HUES48 (cell line): ENCODE measurements at regions not wholly inside any gene's neighbourhood (a gene's known extent, or its start where the extent isn't known, plus 50 kb on each side); places are given as distances from the start of the nearest gene placed in this dataset.
"Not testable (repeated sequence)": the region's sequence is repeated elsewhere in the genome, so short reads cannot be mapped to it uniquely, and the experiment has no call there.

ENCODE experiments used
- H3K27ac ChIP-seq: one replicate; pipeline ENCODE4 v1.7.0; 2013; ENCODE audit warnings: low read depth, low read length, inconsistent platforms
- H3K27me3 ChIP-seq: 2 replicates; pipeline ENCODE4 v1.6.1; 2013; ENCODE audit warnings: mild to moderate bottlenecking, low read length; ENCODE audit not compliant: control insufficient read depth, insufficient read depth
- H3K36me3 ChIP-seq: 2 replicates; pipeline ENCODE4 v1.6.1; 2013; ENCODE audit warnings: low read length; ENCODE audit not compliant: control insufficient read depth, insufficient read depth
- H3K4me1 ChIP-seq: 2 replicates; pipeline ENCODE4 v1.6.1; 2013; ENCODE audit warnings: mild to moderate bottlenecking, low read length; ENCODE audit not compliant: control insufficient read depth, insufficient read depth
- H3K4me3 ChIP-seq: 2 replicates; pipeline ENCODE4 v1.5.1; 2013; ENCODE audit warnings: mild to moderate bottlenecking, low read depth, low read length
- H3K9ac ChIP-seq: 2 replicates; pipeline ENCODE4 v1.6.1; 2013; ENCODE audit warnings: mild to moderate bottlenecking, low read depth, low read length, moderate library complexity
- H3K9me3 ChIP-seq: 2 replicates; pipeline ENCODE4 v1.6.1; 2013; ENCODE audit warnings: low read length; ENCODE audit not compliant: control insufficient read depth, insufficient read depth

DNA sequence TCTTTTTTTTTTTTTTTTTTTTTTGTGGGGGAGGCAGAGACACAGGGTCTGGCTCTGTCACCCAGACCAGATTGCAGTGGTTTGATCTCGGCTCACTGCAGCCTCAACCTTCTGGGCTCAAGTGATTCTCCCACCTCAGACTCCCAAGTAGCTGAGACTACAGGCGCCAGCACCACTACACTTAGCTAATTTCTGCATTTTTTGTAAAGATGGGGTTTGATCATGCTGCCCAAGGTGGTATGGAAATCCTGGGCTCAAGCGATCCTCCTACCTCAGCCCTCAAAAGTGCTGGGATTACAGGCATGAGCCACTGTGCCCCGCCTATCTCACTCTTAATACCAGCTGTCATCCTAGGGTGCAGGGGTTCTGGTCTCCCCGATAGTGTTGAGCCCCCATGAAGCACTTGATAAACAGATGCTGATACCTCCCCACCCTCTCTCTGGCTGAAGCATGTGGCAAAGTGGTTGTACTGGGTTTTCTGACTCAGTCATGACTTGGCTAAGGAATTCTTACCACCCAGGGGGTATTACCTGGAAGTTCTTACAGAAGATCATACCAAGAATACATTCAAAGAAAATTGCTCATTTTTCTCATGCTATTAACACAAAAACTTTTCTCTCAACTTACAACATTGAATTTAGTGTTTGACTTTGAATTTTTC lies 110.2 kb upstream of the DAPK1 start:
- H3K9ac ChIP-seq, result no peak overlapping the region
- H3K27ac ChIP-seq, result no peak overlapping the region
- H3K4me1 ChIP-seq, result peaks cover 18% of the 10 kb centered on the region
- no peaks in the 10 kb centered on the region for H3K27me3 ChIP-seq
- no peak overlapping the region for H3K4me3 ChIP-seq
- H3K36me3 ChIP-seq, result no peaks in the 10 kb centered on the region
- H3K9me3 ChIP-seq, result no peaks in the 10 kb centered on the region

DNA sequence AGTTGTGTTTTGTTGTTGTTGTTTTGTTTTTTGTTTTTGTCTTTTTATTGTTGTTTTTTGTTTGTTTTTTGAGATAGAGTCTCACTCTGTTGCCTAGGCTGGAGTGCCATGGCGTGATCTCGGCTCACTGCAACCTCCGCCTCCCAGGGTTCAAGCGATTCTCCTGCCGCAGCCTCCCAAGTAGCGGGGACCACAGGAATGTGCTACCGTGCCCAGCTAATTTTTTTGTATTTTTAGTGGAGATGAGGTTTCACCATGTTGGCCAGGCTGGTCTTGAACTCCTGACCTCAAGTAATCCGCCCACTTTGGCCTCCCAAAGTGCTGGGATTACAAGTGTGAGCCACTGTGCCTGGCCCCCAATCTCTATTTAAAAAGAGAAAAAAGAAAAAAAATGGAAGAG lies 109.0 kb upstream of the DAPK1 start:
- peaks cover 23% of the 10 kb centered on the region for H3K4me1 ChIP-seq
- H3K9ac ChIP-seq, result not testable (repeated sequence)

DNA sequence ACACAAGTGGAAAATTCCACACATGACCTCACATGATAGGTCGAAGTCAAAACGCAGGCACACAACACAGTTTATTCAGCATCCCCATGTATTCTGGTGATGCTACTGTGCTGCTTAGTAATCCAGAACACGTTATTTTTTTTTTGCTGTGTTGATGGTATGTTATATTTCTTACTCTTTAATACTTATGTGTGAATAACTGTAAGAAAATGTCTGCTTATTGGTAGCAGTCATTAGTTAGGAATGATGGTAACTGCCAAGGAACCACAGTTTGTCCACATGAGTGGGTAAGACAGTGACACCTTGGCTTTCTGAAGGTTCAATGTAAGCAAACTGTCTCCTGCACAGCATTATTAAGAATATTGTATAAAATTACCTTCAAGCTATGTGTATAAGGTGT lies 107.7 kb upstream of the DAPK1 start:
- H3K9ac ChIP-seq, result no peak overlapping the region
- no peaks in the 10 kb centered on the region for H3K9me3 ChIP-seq
- H3K4me3 ChIP-seq, result no peak overlapping the region
- no peak overlapping the region for H3K27ac ChIP-seq
- H3K27me3 ChIP-seq, result no peaks in the 10 kb centered on the region
- no peaks in the 10 kb centered on the region for H3K36me3 ChIP-seq
- H3K4me1 ChIP-seq, result peaks cover 22% of the 10 kb centered on the region

More for the DNA sequence above, 109.0 kb upstream of the DAPK1 start:
- H3K36me3 ChIP-seq, H3K27me3 ChIP-seq, H3K4me3 ChIP-seq, H3K9me3 ChIP-seq, H3K27ac ChIP-seq: not testable (repeated sequence)

DNA sequence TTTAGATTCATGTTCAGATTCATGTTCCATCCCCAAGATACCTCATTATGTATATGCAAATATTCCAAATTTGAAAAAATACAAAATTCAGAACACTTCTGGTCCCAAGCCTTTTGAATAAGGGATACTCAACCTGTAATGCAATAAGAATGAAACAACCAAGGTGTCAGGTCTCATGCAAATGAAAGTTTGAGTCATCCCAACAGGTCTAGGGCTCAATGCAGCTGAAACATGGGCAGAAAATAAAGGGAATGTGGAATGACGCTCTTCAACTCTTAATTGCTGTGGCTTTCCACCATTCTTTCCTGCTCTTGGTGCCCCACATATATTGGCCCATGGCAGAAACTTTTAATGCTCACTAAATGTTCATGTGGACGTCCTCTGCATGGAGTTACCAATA lies 107.3 kb upstream of the DAPK1 start:
- Histone ChIP-seq H3K27me3 (no peaks in the 10 kb centered on the region), H3K4me3 (no peak overlapping the region), H3K9me3 (no peaks in the 10 kb centered on the region), H3K36me3 (no peaks in the 10 kb centered on the region), H3K9ac (no peak overlapping the region), H3K27ac (no peak overlapping the region), H3K4me1 (peaks cover 21% of the 10 kb centered on the region)

DNA sequence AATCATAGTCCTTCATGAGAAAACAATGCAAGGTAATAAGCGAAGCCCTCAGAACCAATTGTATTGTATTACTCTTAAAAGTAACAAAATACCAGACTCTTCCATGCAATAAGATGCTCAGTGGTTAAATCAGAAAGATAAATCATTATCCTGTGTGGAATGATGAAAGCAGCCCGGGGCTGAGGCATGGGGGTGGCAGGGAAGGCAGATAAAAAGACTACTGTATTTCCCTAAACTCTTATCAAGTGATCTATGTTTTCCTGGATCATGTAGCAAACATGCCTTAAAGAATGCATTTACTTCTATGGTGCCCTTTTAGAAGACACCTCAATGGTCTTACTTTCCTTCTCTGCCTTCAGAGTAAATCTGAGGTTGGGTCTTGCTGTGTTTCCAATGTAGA lies 105.6 kb upstream of the DAPK1 start:
- H3K27ac ChIP-seq, result no peak overlapping the region
- peaks cover 24% of the 10 kb centered on the region for H3K4me1 ChIP-seq

DNA sequence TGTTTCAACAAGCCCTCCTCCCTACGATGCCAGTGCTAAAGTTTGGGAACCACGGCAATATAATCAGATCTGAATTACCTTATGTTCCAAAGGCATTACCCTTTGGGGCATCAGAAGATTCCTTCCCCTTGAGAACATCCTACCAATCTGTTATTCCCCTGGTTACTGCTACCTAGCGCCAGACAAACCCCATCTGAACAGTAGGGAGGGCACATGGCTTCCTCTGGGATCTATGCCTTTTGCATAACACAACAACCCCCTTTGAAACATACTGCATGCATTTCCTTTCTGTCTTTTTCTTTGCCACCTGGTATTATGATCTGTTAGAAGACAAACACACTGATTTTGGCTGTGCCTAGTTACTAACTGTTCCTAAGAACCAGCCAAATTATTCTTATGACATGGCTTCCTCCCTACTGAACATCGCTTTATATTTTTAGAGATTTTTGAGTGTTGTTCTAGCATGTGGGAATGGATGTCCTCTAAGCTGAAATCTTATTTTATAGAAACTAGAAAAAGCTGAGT lies 103.9 kb upstream of the DAPK1 start:
- no peaks in the 10 kb centered on the region for H3K36me3 ChIP-seq
- H3K9me3 ChIP-seq, result no peaks in the 10 kb centered on the region
- H3K9ac ChIP-seq, result no peak overlapping the region
- H3K27me3 ChIP-seq, result no peaks in the 10 kb centered on the region
- no peak overlapping the region for H3K4me3 ChIP-seq
- peaks cover 26% of the 10 kb centered on the region for H3K4me1 ChIP-seq
- H3K27ac ChIP-seq, result no peak overlapping the region

More for the DNA sequence above, 105.6 kb upstream of the DAPK1 start:
- Histone ChIP-seq H3K36me3 (no peaks in the 10 kb centered on the region), H3K9me3 (no peaks in the 10 kb centered on the region), H3K27me3 (no peaks in the 10 kb centered on the region), H3K4me3 (no peak overlapping the region), H3K9ac (no peak overlapping the region)

DNA sequence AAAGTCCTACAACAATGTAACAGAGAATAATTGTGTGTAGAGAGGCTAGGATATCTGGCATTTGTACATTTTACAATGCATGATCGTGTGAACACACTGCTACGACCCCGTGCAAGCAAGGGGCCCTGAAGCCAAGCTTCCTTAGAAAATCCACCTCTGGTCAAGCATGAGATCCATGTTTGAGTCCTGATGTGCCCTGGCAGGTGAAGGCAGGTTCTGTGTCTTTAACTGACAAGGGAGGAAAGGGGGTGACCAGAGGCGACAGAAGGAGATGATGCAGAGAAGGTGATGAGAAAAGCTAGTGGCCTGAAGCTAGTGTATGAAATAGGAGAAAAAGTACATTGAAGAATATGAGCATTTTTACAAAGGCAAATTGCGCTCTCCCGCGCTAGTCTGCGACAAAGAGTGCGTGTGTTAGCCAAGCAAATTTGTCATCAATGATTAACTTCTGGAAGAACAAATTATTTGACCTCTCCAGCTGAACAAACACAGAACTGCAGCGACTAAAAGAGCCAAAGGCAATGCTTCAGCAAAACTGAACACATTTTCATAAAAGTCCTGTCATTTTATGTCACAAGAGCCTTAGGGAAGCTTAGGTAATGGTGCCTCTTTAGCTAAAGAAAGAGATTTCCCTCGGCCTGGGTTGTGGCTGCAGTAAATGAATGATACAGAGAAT lies 101.7 kb upstream of the DAPK1 start:
- Histone ChIP-seq H3K27me3 (no peaks in the 10 kb centered on the region), H3K4me3 (no peak overlapping the region), H3K36me3 (no peaks in the 10 kb centered on the region), H3K9me3 (no peaks in the 10 kb centered on the region), H3K9ac (no peak overlapping the region), H3K27ac (no peak overlapping the region), H3K4me1 (peaks cover 25% of the 10 kb centered on the region)

DNA sequence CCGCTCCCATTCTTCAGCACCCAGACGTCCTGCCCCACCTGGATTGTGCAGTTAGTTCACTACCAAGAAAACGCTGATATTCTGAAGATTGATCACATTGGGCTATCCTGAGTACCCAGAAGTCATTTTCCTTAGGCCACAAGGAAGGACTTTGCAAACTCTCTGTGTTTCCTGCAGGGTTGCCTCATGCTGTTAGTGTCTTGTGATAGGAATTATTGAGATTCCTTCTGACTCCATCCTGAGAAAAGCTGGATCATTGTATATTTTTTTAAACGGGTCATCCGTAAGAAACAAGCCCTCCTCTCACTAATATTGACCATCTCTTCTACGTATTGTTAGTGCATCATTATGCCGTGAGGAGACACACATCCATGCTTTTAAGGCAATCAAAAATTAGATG lies 96.0 kb upstream of the DAPK1 start:
- H3K36me3 ChIP-seq, result no peaks in the 10 kb centered on the region
- H3K4me3 ChIP-seq, result no peak overlapping the region
- H3K4me1 ChIP-seq, result peaks cover 52% of the 10 kb centered on the region
- no peak overlapping the region for H3K9ac ChIP-seq
- no peak overlapping the region for H3K27ac ChIP-seq
- no peaks in the 10 kb centered on the region for H3K27me3 ChIP-seq
- no peaks in the 10 kb centered on the region for H3K9me3 ChIP-seq

DNA sequence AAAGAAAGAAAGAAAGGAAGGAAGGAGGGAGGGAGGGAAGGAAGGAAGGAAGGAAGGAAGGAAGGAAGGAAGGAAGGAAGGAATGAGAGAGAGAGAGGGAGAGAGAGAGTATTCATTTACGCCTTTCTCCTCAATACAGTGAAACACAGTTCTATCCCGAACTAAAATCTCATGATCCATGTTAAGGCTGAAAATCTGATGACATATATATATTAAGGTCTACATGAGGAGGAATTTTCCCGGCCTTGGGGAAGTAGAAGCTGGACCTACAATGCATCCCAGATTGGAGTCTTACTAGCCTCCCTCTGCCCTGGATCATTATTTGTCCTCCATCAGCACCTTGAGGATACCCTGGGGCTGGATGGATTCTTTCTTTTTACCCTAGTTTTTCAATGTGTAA lies 95.1 kb upstream of the DAPK1 start:
- H3K27ac ChIP-seq, result no peak overlapping the region
- H3K27me3 ChIP-seq, result no peaks in the 10 kb centered on the region
- H3K4me1 ChIP-seq, result peaks cover 56% of the 10 kb centered on the region
- no peak overlapping the region for H3K4me3 ChIP-seq
- H3K9me3 ChIP-seq, result no peaks in the 10 kb centered on the region
- H3K9ac ChIP-seq, result no peak overlapping the region
- no peaks in the 10 kb centered on the region for H3K36me3 ChIP-seq

DNA sequence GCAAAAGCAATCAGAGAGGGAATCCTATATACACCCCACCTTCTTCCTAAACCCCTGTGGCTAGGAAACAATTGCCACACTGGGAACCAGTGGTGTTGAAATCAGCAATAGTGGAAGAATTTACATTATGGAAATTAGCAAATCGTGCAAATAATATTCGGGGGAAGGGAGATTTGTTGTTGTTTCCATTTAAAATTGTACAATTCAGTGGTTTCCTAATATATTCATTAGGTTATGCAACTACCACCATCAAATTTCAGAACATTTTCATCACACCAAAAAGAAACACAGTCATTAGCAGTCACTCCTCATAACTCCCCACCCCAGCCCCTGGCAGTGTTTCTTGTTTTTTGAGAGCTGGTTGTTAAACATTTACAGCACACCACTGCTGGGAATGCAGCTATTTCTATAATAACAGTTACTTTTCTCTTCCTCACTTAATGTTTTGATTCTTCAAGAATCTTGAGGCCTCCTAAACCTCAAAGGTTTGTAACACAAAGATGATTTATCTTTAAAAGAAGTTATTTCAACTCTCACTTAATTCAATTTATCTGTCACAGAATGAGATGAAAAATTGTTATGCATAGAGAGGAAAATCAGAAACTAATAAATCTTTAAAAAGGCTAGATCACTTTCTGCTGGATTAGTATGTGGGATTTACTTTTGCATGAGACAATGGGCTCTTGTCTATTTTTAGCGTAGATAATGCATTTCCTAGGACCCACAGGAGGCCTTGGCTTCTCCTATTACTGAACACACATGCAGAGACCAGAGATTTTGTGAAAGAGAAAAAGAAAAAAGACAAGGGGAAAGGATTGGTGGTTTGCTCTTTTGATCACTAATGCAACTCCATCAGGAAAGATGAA lies 91.8 kb upstream of the DAPK1 start:
- H3K9ac ChIP-seq, result no peak overlapping the region
- H3K27me3 ChIP-seq, result no peaks in the 10 kb centered on the region
- H3K9me3 ChIP-seq, result no peaks in the 10 kb centered on the region
- no peaks in the 10 kb centered on the region for H3K36me3 ChIP-seq
- peak overlapping the region; percentile 26 for H3K4me3 ChIP-seq
- peak overlapping the region; percentile 85 for H3K27ac ChIP-seq
- peaks cover 68% of the 10 kb centered on the region for H3K4me1 ChIP-seq
